GM18867 (cell line): ENCODE measurements at regions not wholly inside any gene's neighbourhood (a gene's known extent, or its start where the extent isn't known, plus 50 kb on each side); places are given as distances from the start of the nearest gene placed in this dataset.

Experiments
- ATAC-seq: cut with Tn5 transposase; IDR thresholded peaks from one replicate; pipeline ENCODE4 v1.9.1; 2021; ENCODE audit warnings: mild to moderate bottlenecking, moderate library complexity; ENCODE audit not compliant: unreplicated experiment

- ATAC-seq: no peak
Observed at GRCh38 chr2:228257379-228257778, 75.9 kb upstream of the SPHKAP start.

GRCh38 chr2:228253752-228254151 lies 72.3 kb upstream of the SPHKAP start:
- no peak for ATAC-seq

- no peak for ATAC-seq
Observed at GRCh38 chr2:228247335-228247734, 65.8 kb upstream of the SPHKAP start.

GRCh38 chr2:228245601-228246000 lies 64.1 kb upstream of the SPHKAP start:
- ATAC-seq: no peak

GRCh38 chr2:228242591-228242990 lies 61.1 kb upstream of the SPHKAP start:
- ATAC-seq: no peak

- no peak for ATAC-seq
Observed at GRCh38 chr2:228239907-228240561, 58.5 kb upstream of the SPHKAP start.

GRCh38 chr2:228239207-228239906 lies 57.9 kb upstream of the SPHKAP start:
- no peak for ATAC-seq
